ENCODE measurements at regions not wholly inside any gene's neighbourhood (a gene's known extent, or its start where the extent isn't known, plus 50 kb on each side); places are given as distances from the start of the nearest gene placed in this dataset.
"Not testable (repeated sequence)": the region's sequence is repeated elsewhere in the genome, so short reads cannot be mapped to it uniquely, and the experiment has no call there.

- no peak for DNase-seq (ENCODE audit: extremely low read depth, low read depth)
These were observed 280.6 kb upstream of the ANO5 start for GRCh38 chr11:21912285-21912684.

GRCh38 chr11:21921151-21921550, 271.7 kb upstream of the ANO5 start:
- no peak for DNase-seq (ENCODE audit: extremely low read depth, low read depth)

GRCh38 chr11:21924262-21924661, 268.6 kb upstream of the ANO5 start:
- DNase-seq (ENCODE audit: extremely low read depth, low read depth) = no peak

- no peak for DNase-seq (ENCODE audit: extremely low read depth, low read depth)
These were observed 265.3 kb upstream of the ANO5 start for GRCh38 chr11:21927628-21928027.

- no peak for DNase-seq (ENCODE audit: extremely low read depth, low read depth)
These were observed 264.0 kb upstream of the ANO5 start for GRCh38 chr11:21928847-21929246.

GRCh38 chr11:21930408-21930807, 262.5 kb upstream of the ANO5 start:
- DNase-seq (ENCODE audit: extremely low read depth, low read depth) = no peak

GRCh38 chr11:21931436-21932101, 261.3 kb upstream of the ANO5 start:
- DNase-seq (ENCODE audit: extremely low read depth, low read depth) = no peak

- DNase-seq (ENCODE audit: extremely low read depth, low read depth) = no peak
These were observed 259.8 kb upstream of the ANO5 start for GRCh38 chr11:21933095-21933494.

GRCh38 chr11:21944577-21944976, 248.3 kb upstream of the ANO5 start:
- no peak for DNase-seq (ENCODE audit: extremely low read depth, low read depth)

- no peak for DNase-seq (ENCODE audit: extremely low read depth, low read depth)
These were observed 244.0 kb upstream of the ANO5 start for GRCh38 chr11:21948876-21949275.

- DNase-seq (ENCODE audit: extremely low read depth, low read depth) = no peak
These were observed 243.0 kb upstream of the ANO5 start for GRCh38 chr11:21949763-21950413.

- no peak for DNase-seq (ENCODE audit: extremely low read depth, low read depth)
These were observed 229.9 kb upstream of the ANO5 start for GRCh38 chr11:21963013-21963412.

- DNase-seq (ENCODE audit: extremely low read depth, low read depth) = no peak
These were observed 227.7 kb upstream of the ANO5 start for GRCh38 chr11:21965221-21965620.

GRCh38 chr11:21968702-21969101, 224.2 kb upstream of the ANO5 start:
- no peak for DNase-seq (ENCODE audit: extremely low read depth, low read depth)

GRCh38 chr11:21969841-21970240, 223.0 kb upstream of the ANO5 start:
- DNase-seq (ENCODE audit: extremely low read depth, low read depth) = no peak

GRCh38 chr11:21975242-21975641, 217.6 kb upstream of the ANO5 start:
- peak; percentile 9 for DNase-seq (ENCODE audit: extremely low read depth, low read depth)

- DNase-seq (ENCODE audit: extremely low read depth, low read depth) = no peak
These were observed 216.7 kb upstream of the ANO5 start for GRCh38 chr11:21976210-21976609.

- no peak for DNase-seq (ENCODE audit: extremely low read depth, low read depth)
These were observed 209.5 kb upstream of the ANO5 start for GRCh38 chr11:21983431-21983830.

GRCh38 chr11:21986361-21986760, 206.5 kb upstream of the ANO5 start:
- DNase-seq (ENCODE audit: extremely low read depth, low read depth) = no peak

GRCh38 chr11:21987261-21987660, 205.6 kb upstream of the ANO5 start:
- DNase-seq (ENCODE audit: extremely low read depth, low read depth) = no peak

- peak; percentile 6 for DNase-seq (ENCODE audit: extremely low read depth, low read depth)
These were observed 204.4 kb upstream of the ANO5 start for GRCh38 chr11:21988477-21988876.

- DNase-seq (ENCODE audit: extremely low read depth, low read depth) = not testable (repeated sequence)
These were observed 191.1 kb upstream of the ANO5 start for GRCh38 chr11:22001803-22002202.

- no peak for DNase-seq (ENCODE audit: extremely low read depth, low read depth)
These were observed 186.0 kb upstream of the ANO5 start for GRCh38 chr11:22006901-22007300.
